B cell (primary cell): ENCODE measurements at regions not wholly inside any gene's neighbourhood (a gene's known extent, or its start where the extent isn't known, plus 50 kb on each side); places are given as distances from the start of the nearest gene placed in this dataset.

ENCODE experiments used
- ATAC-seq: fragments of 200-7000 bp; cut with Tn5 transposase; one replicate; pipeline ENCODE4 v1.10.0; 2021; ENCODE audit warnings: low read depth, mild to moderate bottlenecking, moderate number of reproducible peaks, moderate library complexity
- CTCF ChIA-PET: fragments of 350-600 bp; sonication (Branson Sonifier 250); formaldehyde crosslinking; loops from one replicate; lab custom pipeline; 2021; ENCODE audit warnings: antibody characterized with exemption, inconsistent platforms; lab: Charles Lee
- POLR2A ChIA-PET: fragments of 350-600 bp; sonication (Branson Sonifier 250); formaldehyde crosslinking; loops from one replicate; lab custom pipeline; 2021; ENCODE audit warnings: antibody characterized with exemption; lab: Charles Lee
- DNase-seq: peaks from one replicate; pipeline ENCODE4 v3.0.0; 2013
- H2AFZ ChIP-seq: 2 replicates; pipeline ENCODE4 v1.6.1; 2012; ENCODE audit warnings: mild to moderate bottlenecking, low read depth, low read length; ENCODE audit not compliant: insufficient read depth, poor library complexity, severe bottlenecking
- H3K27ac ChIP-seq, 2 donors: 1 replicate in 1 of 2; 2 replicates in 1 of 2; pipeline ENCODE4 v1.5.1; 2012 to 2013; ENCODE audit warnings: low read length in 2 of 2, mild to moderate bottlenecking in 2 of 2, moderate library complexity in 1 of 2
- H3K27me3 ChIP-seq, 4 experiments: fragments of 200-600 bp in 1 of 4; sonication (generic) in 1 of 4; replicated peaks in 1 of 4; 1 replicate in 2 of 4; 2 replicates in 2 of 4; pipeline versions ENCODE4 v1.6.1 to v1.7.0; 2013 to 2016; ENCODE audit warnings: low read length in 3 of 4, mild to moderate bottlenecking in 2 of 4, mixed read lengths in 1 of 4, moderate library complexity in 1 of 4; ENCODE audit not compliant: insufficient read depth in 4 of 4, control insufficient read depth in 3 of 4; ENCODE audit errors: control extremely low read depth in 1 of 4
- H3K36me3 ChIP-seq, 2 experiments: replicated peaks in 1 of 2; 1 replicate in 1 of 2; 2 replicates in 1 of 2; pipeline versions ENCODE4 v1.6.1 to v1.7.1; 2013; ENCODE audit warnings: low read length in 1 of 2; ENCODE audit not compliant: insufficient read depth in 2 of 2, control insufficient read depth in 1 of 2; ENCODE audit errors: control extremely low read depth in 1 of 2, extremely low read depth in 1 of 2
- H3K4me1 ChIP-seq, 2 donors: fragments of 200-600 bp in 1 of 2; sonication (generic) in 1 of 2; 1 replicate in 1 of 2; 2 replicates in 1 of 2; pipeline versions ENCODE4 v1.5.1 to v1.6.1; 2013 to 2017; ENCODE audit warnings: low read length in 2 of 2; ENCODE audit not compliant: control insufficient read depth in 2 of 2, insufficient read depth in 2 of 2
- H3K4me2 ChIP-seq: replicated peaks from 2 replicates; pipeline ENCODE3; 2012; ENCODE audit warnings: mild to moderate bottlenecking, low read depth, low read length; ENCODE audit not compliant: poor library complexity, severe bottlenecking
- H3K4me3 ChIP-seq, 5 experiments: fragments of 200-600 bp in 1 of 5; sonication (generic) in 1 of 5; 1 replicate in 3 of 5; 2 replicates in 2 of 5; pipeline versions ENCODE4 v1.5.1 to v1.7.0; 2011 to 2016; ENCODE audit warnings: low read length in 4 of 5, mild to moderate bottlenecking in 4 of 5, low read depth in 2 of 5, control low read depth in 1 of 5, moderate library complexity in 1 of 5; ENCODE audit not compliant: insufficient read depth in 1 of 5; ENCODE audit errors: control extremely low read depth in 1 of 5, extremely low read depth in 1 of 5
- H3K79me2 ChIP-seq: fragments of 200-600 bp; sonication (generic); one replicate; pipeline ENCODE4 v1.6.0; 2016; ENCODE audit warnings: low read length; ENCODE audit not compliant: control insufficient read depth, insufficient read depth
- H3K9ac ChIP-seq: fragments of 200-600 bp; sonication (generic); 2 replicates; pipeline ENCODE4 v1.6.1; 2017; ENCODE audit warnings: mild to moderate bottlenecking, low read length, moderate library complexity
- H3K9me3 ChIP-seq, 3 donors: one replicate each; pipeline versions ENCODE4 v1.6.1 to v1.7.1; 2013; ENCODE audit warnings: low read length in 2 of 3; ENCODE audit not compliant: control insufficient read depth in 2 of 3, insufficient read depth in 1 of 3; ENCODE audit errors: control extremely low read depth in 1 of 3
- H4K20me1 ChIP-seq: 2 replicates; pipeline ENCODE4 v1.6.0; 2012; ENCODE audit warnings: mild to moderate bottlenecking, low read length; ENCODE audit not compliant: insufficient read depth, control insufficient read depth, poor library complexity, severe bottlenecking
- H3K27ac Mint-ChIP-seq: one replicate; pipeline ENCODE4 v1.8.0; 2021; ENCODE audit warnings: mixed read lengths
- H3K27me3 Mint-ChIP-seq: one replicate; pipeline ENCODE4 v1.8.0; 2021; ENCODE audit warnings: mixed read lengths
- H3K4me1 Mint-ChIP-seq: one replicate; pipeline ENCODE4 v1.8.0; 2021; ENCODE audit warnings: mixed read lengths
- H3K4me3 Mint-ChIP-seq: one replicate; pipeline ENCODE4 v1.8.0; 2021; ENCODE audit warnings: mixed read lengths
- H3K9me3 Mint-ChIP-seq: one replicate; pipeline ENCODE4 v1.8.0; 2022; ENCODE audit warnings: mixed read lengths; ENCODE audit not compliant: insufficient read depth
- CTCF ChIP-seq: fragments of 200-600 bp; IDR thresholded peaks from one replicate; pipeline ENCODE4 v1.8.0; 2022; ENCODE audit warnings: antibody characterized with exemption, mild to moderate bottlenecking
- EZH2 ChIP-seq: IDR thresholded peaks from 2 replicates; pipeline ENCODE4 v1.6.1; 2012; ENCODE audit warnings: borderline replicate concordance, low read depth, mild to moderate bottlenecking, moderate library complexity, low read length; ENCODE audit not compliant: insufficient read depth, poor library complexity, severe bottlenecking
- WGBS: methylation state at CpG from one replicate; pipeline ENCODE4 v1.1.5; 2013; ENCODE audit warnings: missing lambda C conversion rate; ENCODE audit not compliant: insufficient coverage; 5-methylcytosine and 5-hydroxymethylcytosine counted together
- intact Hi-C: fragments of 100-400 bp; cut with micrococcal nuclease; formaldehyde crosslinking; loops from one replicate; pipeline ENCODE4 v1.10.0; 2022

- no peak for ATAC-seq
- TF ChIP-seq EZH2: no peak
- TF ChIP-seq CTCF: no peak
- H3K4me1 ChIP-seq: no peaks in the 10 kb centered on the region
- no CpG with 5 or more reads among the region's 4 CpGs for WGBS
- no peaks in the 10 kb centered on the region for H3K9me3 ChIP-seq
- H3K9me3 Mint-ChIP-seq: peaks cover 6% of the 10 kb centered on the region
- intact Hi-C loops: no loop called here
- no peaks in the 10 kb centered on the region for H4K20me1 ChIP-seq
- H3K4me2 ChIP-seq: no peak overlapping the region
- H3K9ac ChIP-seq: no peak overlapping the region
- H3K27ac ChIP-seq: no peak overlapping the region
- no peak overlapping the region for H3K4me3 Mint-ChIP-seq
- no peaks in the 10 kb centered on the region for H3K36me3 ChIP-seq
- no peak overlapping the region for H3K4me3 ChIP-seq
- H2AFZ ChIP-seq: no peak overlapping the region
- ChIA-PET CTCF (no interaction called here), POLR2A (no interaction called here)
- DNase-seq: no peak
- no peaks in the 10 kb centered on the region for H3K79me2 ChIP-seq
- no peaks in the 10 kb centered on the region for H3K27me3 Mint-ChIP-seq
- no peaks in the 10 kb centered on the region for H3K4me1 Mint-ChIP-seq
- H3K27ac Mint-ChIP-seq: no peak overlapping the region
- no peaks in the 10 kb centered on the region for H3K27me3 ChIP-seq
Observed at GRCh38 chr1:96329121-96329520, 392.5 kb upstream of the PTBP2 start.

- H3K4me1 ChIP-seq: no peaks in the 10 kb centered on the region
- Mint-ChIP-seq H3K27ac (no peak overlapping the region), H3K27me3 (no peaks in the 10 kb centered on the region), H3K9me3 (peaks cover 6% of the 10 kb centered on the region), H3K4me3 (no peak overlapping the region), H3K4me1 (no peaks in the 10 kb centered on the region)
- WGBS: 88% methylated on average over 2 of the region's 3 CpGs
- no peak overlapping the region for H3K4me2 ChIP-seq
- H3K36me3 ChIP-seq: no peaks in the 10 kb centered on the region
- intact Hi-C loops: no loop called here
- ChIA-PET POLR2A (no interaction called here), CTCF (no interaction called here)
- DNase-seq (no peak), ATAC-seq (no peak)
- no peak overlapping the region for H3K4me3 ChIP-seq
- no peak overlapping the region for H3K27ac ChIP-seq
- no peaks in the 10 kb centered on the region for H3K9me3 ChIP-seq
- no peaks in the 10 kb centered on the region for H3K27me3 ChIP-seq
- H3K9ac ChIP-seq: no peak overlapping the region
- TF ChIP-seq CTCF (no peak), EZH2 (no peak)
- no peaks in the 10 kb centered on the region for H4K20me1 ChIP-seq
- H3K79me2 ChIP-seq: no peaks in the 10 kb centered on the region
- no peak overlapping the region for H2AFZ ChIP-seq
Observed at GRCh38 chr1:96331596-96331995, 390.0 kb upstream of the PTBP2 start.
